ENCODE measurements at regions not wholly inside any gene's neighbourhood (a gene's known extent, or its start where the extent isn't known, plus 50 kb on each side); places are given as distances from the start of the nearest gene placed in this dataset.
A peak's percentile ranks its signal among the peaks of the same experiment; 100 is the strongest.
"Not testable (repeated sequence)": the region's sequence is repeated elsewhere in the genome, so short reads cannot be mapped to it uniquely, and the experiment has no call there.

DNA sequence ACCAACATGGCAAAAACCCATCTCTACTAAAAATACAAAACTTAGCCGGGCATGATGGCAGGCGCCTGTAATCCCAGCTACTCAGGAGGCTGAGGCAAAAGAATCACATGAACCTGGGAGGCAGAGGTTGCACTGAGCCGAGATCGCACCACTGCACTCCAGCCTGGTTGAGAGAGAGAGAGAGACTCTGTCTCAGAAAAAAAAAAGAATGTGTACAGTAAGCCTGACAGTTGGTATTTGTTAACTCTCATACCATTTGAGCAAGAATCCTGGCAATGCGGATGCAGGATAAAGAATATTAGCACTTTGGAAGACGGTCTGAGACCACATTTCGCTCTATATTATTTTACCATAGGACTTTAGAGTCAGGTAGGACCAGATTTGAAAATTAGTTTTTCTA lies 140.0 kb upstream of the ZNF648 start:
- H3K27ac ChIP-seq (ENCODE audit: low read depth, low read length); H3K9ac ChIP-seq (ENCODE audit: low read length in 5 of 5); H3K27me3 ChIP-seq (ENCODE audit: control insufficient read depth in 5 of 5, insufficient read depth in 4 of 5, low read length in 5 of 5); H3K4me3 ChIP-seq (ENCODE audit: low read depth in 1 of 5, low read length in 5 of 5); H3K36me3 ChIP-seq (ENCODE audit: control insufficient read depth in 5 of 5, insufficient read depth in 5 of 5, low read length in 5 of 5); H3K9me3 ChIP-seq (ENCODE audit: control insufficient read depth in 5 of 5, low read length in 5 of 5): not testable (repeated sequence)
- H3K4me1 ChIP-seq (ENCODE audit: control insufficient read depth in 5 of 5, insufficient read depth in 5 of 5, low read length in 5 of 5): peaks cover 3 to 51% (median 35%) of the 10 kb centered on the region in 5 donors

DNA sequence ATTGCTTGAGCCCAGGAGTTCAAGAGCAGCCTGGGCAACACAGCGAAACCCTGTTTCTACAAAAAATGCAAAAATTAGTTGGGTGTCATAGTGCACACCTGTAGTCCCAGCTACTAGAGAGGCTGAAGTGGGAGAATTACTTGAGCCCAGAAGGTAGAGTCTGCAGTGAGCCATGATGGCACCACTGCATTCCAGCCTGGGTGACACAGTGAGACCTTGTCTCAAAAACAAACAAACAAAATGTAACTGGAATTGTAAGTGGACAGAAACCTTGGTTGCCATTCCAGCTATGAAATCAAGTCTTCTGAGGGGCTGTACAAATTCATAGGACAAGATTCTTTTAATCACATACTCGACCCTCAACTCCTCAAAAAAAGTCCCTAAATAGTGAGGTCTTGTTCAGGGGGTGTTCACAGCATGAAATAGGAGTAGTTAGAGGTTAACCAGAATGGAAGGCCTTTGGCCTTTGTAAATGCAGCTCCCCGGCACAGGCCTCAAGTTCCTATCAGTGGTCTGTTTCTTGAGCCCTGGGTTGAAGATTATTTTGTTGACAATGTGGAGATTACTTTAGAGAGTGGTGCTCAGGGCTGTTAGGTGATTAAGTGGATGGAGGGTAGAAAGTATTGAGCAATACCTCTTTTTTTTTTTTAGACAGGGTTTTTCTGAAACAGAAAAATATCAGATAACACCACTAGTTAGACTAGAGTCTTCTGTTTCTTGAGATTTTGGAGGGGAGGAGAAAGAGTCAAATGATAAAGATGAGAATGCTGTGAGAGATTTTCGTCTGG lies 138.7 kb upstream of the ZNF648 start:
- Histone ChIP-seq H3K4me1 (ENCODE audit: control insufficient read depth in 5 of 5, insufficient read depth in 5 of 5, low read length in 5 of 5) (peaks cover 0 to 38% (median 27%) of the 10 kb centered on the region in 5 donors), H3K27me3 (ENCODE audit: control insufficient read depth in 5 of 5, insufficient read depth in 4 of 5, low read length in 5 of 5) (no peaks in the 10 kb centered on the region), H3K27ac (ENCODE audit: low read depth, low read length) (no peak overlapping the region)

DNA sequence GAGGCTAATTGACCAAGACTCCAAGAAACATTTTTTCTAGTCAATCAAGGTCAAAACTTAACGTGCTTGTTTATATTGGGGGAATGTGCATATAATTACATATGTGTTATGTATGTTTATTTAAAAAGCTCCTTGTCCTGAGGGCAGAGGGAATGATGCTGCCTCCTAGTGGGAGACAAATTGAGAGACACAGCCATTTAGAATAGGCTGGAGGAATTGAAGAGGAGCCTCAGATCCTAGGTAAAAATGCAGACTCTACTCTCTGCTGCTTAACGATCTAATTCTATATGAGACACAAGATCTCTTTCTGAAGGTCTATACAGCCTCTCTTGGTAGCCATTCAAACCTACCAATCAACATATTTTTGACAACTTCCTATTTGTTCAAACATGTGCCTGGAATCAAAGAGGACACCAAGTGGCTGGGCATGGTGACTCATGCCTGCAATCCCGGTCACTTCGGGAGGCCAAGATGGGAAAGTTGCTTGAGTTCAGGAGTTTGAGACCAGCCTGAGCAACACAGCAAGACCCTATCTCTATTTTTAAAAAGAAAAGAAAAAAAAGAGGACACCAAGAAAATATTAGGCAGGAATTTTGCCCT lies 136.6 kb upstream of the ZNF648 start:
- H3K27me3 ChIP-seq (ENCODE audit: control insufficient read depth in 5 of 5, insufficient read depth in 4 of 5, low read length in 5 of 5): no peaks in the 10 kb centered on the region
- no peak overlapping the region for H3K4me3 ChIP-seq (ENCODE audit: low read depth in 1 of 5, low read length in 5 of 5)
- peaks cover 2 to 48% (median 38%) of the 10 kb centered on the region in 5 donors for H3K4me1 ChIP-seq (ENCODE audit: control insufficient read depth in 5 of 5, insufficient read depth in 5 of 5, low read length in 5 of 5)
- H3K27ac ChIP-seq (ENCODE audit: low read depth, low read length): peak overlapping the region; percentile 11
- H3K36me3 ChIP-seq (ENCODE audit: control insufficient read depth in 5 of 5, insufficient read depth in 5 of 5, low read length in 5 of 5): no peaks in the 10 kb centered on the region
- H3K9ac ChIP-seq (ENCODE audit: low read length in 5 of 5): peak overlapping the region in 1 of 5 donors; percentile 57
- H3K9me3 ChIP-seq (ENCODE audit: control insufficient read depth in 5 of 5, low read length in 5 of 5): no peaks in the 10 kb centered on the region

More for the DNA sequence above, 138.7 kb upstream of the ZNF648 start:
- no peak overlapping the region for H3K9ac ChIP-seq (ENCODE audit: low read length in 5 of 5)
- no peaks in the 10 kb centered on the region for H3K36me3 ChIP-seq (ENCODE audit: control insufficient read depth in 5 of 5, insufficient read depth in 5 of 5, low read length in 5 of 5)
- no peak overlapping the region for H3K4me3 ChIP-seq (ENCODE audit: low read depth in 1 of 5, low read length in 5 of 5)
- H3K9me3 ChIP-seq (ENCODE audit: control insufficient read depth in 5 of 5, low read length in 5 of 5): no peaks in the 10 kb centered on the region

DNA sequence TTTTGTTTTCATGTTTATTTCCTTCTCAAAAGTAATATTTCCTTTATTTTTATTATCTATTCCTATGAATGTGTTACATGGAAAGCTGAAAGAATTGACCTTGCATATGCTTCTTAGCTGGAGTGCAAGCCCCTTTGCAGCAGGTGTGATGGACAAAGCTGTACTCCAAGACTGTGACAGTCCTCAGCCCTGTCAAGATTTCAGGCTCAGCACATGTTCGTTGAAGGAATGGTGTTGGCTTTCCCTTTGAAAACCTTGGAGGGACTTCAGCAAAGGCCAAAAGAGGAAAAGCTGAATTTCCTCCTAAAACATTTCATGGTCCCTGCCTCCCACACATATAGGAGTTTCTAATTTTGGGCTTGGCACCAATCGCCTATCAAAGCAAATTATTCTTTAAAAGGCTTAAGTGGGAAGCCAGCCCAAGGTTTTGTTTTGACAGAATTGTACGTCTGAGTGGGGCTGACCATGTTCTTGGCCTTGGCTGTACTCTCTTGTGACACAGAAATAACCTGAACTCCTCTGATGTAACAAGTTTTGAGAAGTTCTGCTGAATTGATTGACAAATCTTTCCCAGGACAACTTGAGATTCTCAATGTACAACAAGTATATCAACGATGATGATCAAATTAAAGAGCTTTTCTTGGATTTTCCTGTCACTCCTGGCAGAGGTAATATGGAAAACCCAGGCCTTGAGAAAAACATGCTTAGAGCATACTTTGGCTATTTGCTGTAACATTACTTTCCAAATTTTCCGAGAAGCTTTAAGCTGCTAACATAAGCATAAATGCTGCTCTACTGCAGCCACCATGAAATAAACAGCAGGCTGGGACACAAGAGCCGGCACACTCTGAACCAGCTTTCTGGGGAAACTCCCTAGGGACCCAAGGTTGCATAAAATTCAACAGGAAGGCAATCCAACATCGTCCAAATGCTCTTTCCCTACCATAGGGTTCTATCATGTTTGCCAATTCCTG lies 135.7 kb upstream of the ZNF648 start:
- H3K4me3 ChIP-seq (ENCODE audit: low read depth in 1 of 5, low read length in 5 of 5): no peak overlapping the region
- peak overlapping the region; percentile 64 for H3K27ac ChIP-seq (ENCODE audit: low read depth, low read length)
- peak overlapping the region in 1 of 5 donors; percentile 4 for H3K9ac ChIP-seq (ENCODE audit: low read length in 5 of 5)
- no peaks in the 10 kb centered on the region for H3K9me3 ChIP-seq (ENCODE audit: control insufficient read depth in 5 of 5, low read length in 5 of 5)
- peaks cover 2 to 51% (median 36%) of the 10 kb centered on the region in 5 donors for H3K4me1 ChIP-seq (ENCODE audit: control insufficient read depth in 5 of 5, insufficient read depth in 5 of 5, low read length in 5 of 5)
- H3K36me3 ChIP-seq (ENCODE audit: control insufficient read depth in 5 of 5, insufficient read depth in 5 of 5, low read length in 5 of 5): no peaks in the 10 kb centered on the region
- H3K27me3 ChIP-seq (ENCODE audit: control insufficient read depth in 5 of 5, insufficient read depth in 4 of 5, low read length in 5 of 5): no peaks in the 10 kb centered on the region

DNA sequence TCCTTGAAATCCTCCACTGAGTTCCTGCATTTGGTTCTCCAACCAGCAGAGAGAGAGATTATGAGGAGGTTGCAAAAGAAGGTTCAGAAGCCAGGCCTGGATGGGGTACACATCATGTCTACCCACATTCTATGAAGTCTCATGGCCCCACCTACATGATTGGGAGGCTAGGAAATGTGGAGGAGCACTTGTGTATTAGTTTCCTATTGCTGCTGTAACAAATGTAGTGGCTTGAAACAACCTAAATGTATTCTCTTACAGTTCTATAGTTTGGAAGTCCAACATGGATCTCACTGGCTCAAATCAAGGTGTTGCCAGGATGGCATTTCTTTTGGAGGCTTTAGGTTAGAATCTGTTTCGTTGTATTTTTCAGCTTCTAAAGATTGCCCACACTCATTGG lies 134.2 kb upstream of the ZNF648 start:
- Histone ChIP-seq H3K4me1 (ENCODE audit: control insufficient read depth in 5 of 5, insufficient read depth in 5 of 5, low read length in 5 of 5) (peaks cover 2 to 52% (median 39%) of the 10 kb centered on the region in 5 donors), H3K9ac (ENCODE audit: low read length in 5 of 5) (no peak overlapping the region), H3K9me3 (ENCODE audit: control insufficient read depth in 5 of 5, low read length in 5 of 5) (no peaks in the 10 kb centered on the region), H3K27ac (ENCODE audit: low read depth, low read length) (no peak overlapping the region), H3K27me3 (ENCODE audit: control insufficient read depth in 5 of 5, insufficient read depth in 4 of 5, low read length in 5 of 5) (no peaks in the 10 kb centered on the region), H3K4me3 (ENCODE audit: low read depth in 1 of 5, low read length in 5 of 5) (no peak overlapping the region), H3K36me3 (ENCODE audit: control insufficient read depth in 5 of 5, insufficient read depth in 5 of 5, low read length in 5 of 5) (no peaks in the 10 kb centered on the region)

DNA sequence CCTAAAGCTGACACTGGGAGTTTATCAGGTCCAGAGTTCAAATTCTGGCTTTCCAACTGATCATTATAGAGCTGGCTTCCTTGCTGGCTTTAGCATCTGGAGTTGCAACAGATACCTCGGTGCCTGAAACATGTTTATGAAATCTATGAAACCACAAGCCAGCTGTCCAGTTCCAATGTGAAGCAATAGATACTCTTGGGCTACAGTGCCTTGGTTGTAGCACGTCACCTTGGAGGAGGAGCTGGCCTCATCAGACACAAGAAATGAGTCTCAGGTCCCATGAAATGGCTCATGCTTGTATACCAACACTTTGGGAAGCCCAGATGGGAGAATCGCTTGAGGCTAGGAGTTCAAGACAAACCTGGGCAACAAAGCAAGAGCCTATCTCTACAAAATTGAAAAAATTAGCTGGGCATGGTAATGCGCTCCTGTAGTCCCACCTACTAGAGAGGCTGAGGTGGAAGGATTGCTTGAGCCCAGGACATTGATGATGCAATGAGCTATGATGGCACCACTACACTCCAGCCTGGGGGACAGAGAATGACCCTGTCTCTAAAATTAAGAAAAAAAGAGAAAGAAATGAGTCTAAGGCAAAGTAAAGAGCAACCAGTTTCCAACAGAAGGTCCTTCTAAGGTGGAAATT lies 132.5 kb upstream of the ZNF648 start:
- Histone ChIP-seq H3K4me3 (ENCODE audit: low read depth in 1 of 5, low read length in 5 of 5) (no peak overlapping the region), H3K9me3 (ENCODE audit: control insufficient read depth in 5 of 5, low read length in 5 of 5) (no peaks in the 10 kb centered on the region), H3K9ac (ENCODE audit: low read length in 5 of 5) (no peak overlapping the region), H3K4me1 (ENCODE audit: control insufficient read depth in 5 of 5, insufficient read depth in 5 of 5, low read length in 5 of 5) (peaks cover 2 to 52% (median 39%) of the 10 kb centered on the region in 5 donors), H3K27ac (ENCODE audit: low read depth, low read length) (peak overlapping the region; percentile 38), H3K27me3 (ENCODE audit: control insufficient read depth in 5 of 5, insufficient read depth in 4 of 5, low read length in 5 of 5) (no peaks in the 10 kb centered on the region), H3K36me3 (ENCODE audit: control insufficient read depth in 5 of 5, insufficient read depth in 5 of 5, low read length in 5 of 5) (no peaks in the 10 kb centered on the region)

DNA sequence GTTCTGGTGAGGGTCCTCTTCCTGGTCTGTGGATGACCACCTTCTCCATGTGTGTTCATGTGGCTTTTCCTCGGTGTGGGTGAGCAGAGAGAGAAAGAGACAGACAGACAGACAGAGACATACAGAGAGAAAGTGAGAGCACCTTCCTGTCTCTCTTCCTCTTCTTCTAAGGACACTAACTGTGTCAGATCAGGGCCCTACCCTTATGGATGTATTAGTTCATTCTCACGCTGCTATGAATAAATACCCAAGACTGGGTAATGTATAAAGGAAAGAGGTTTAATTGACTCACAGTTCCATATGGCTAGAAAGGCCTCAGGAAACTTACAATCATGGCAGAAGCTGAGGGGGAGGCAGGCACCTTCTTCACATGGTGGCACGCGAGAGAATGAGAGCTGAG lies 131.5 kb upstream of the ZNF648 start:
- Histone ChIP-seq H3K27ac (ENCODE audit: low read depth, low read length) (no peak overlapping the region), H3K4me3 (ENCODE audit: low read depth in 1 of 5, low read length in 5 of 5) (no peak overlapping the region), H3K4me1 (ENCODE audit: control insufficient read depth in 5 of 5, insufficient read depth in 5 of 5, low read length in 5 of 5) (peaks cover 2 to 46% (median 35%) of the 10 kb centered on the region in 5 donors), H3K9me3 (ENCODE audit: control insufficient read depth in 5 of 5, low read length in 5 of 5) (no peaks in the 10 kb centered on the region), H3K27me3 (ENCODE audit: control insufficient read depth in 5 of 5, insufficient read depth in 4 of 5, low read length in 5 of 5) (no peaks in the 10 kb centered on the region), H3K9ac (ENCODE audit: low read length in 5 of 5) (no peak overlapping the region), H3K36me3 (ENCODE audit: control insufficient read depth in 5 of 5, insufficient read depth in 5 of 5, low read length in 5 of 5) (no peaks in the 10 kb centered on the region)

DNA sequence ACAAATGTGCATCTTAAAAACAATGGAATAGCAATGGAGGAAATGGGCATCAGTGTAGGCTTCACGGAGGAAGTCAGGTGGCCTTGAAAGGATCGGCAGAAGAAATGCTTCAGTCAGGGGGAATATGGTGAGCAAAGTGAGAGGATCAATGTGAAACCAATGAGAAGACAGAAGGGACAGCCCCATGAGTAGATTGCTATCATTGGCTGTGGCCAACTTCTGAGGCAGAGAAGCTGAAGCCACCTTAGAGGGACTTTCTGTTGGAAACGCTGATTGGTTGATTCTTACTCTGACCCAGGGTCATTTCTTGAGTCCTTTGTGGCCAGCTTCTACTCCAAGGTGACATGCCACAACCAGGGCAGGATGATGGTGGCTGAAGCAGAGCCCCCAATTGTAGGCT lies 130.7 kb upstream of the ZNF648 start:
- Histone ChIP-seq H3K27me3 (ENCODE audit: control insufficient read depth in 5 of 5, insufficient read depth in 4 of 5, low read length in 5 of 5) (no peaks in the 10 kb centered on the region), H3K4me1 (ENCODE audit: control insufficient read depth in 5 of 5, insufficient read depth in 5 of 5, low read length in 5 of 5) (peaks cover 2 to 39% (median 27%) of the 10 kb centered on the region in 5 donors), H3K36me3 (ENCODE audit: control insufficient read depth in 5 of 5, insufficient read depth in 5 of 5, low read length in 5 of 5) (no peaks in the 10 kb centered on the region), H3K9ac (ENCODE audit: low read length in 5 of 5) (no peak overlapping the region), H3K27ac (ENCODE audit: low read depth, low read length) (no peak overlapping the region), H3K4me3 (ENCODE audit: low read depth in 1 of 5, low read length in 5 of 5) (no peak overlapping the region), H3K9me3 (ENCODE audit: control insufficient read depth in 5 of 5, low read length in 5 of 5) (no peaks in the 10 kb centered on the region)

DNA sequence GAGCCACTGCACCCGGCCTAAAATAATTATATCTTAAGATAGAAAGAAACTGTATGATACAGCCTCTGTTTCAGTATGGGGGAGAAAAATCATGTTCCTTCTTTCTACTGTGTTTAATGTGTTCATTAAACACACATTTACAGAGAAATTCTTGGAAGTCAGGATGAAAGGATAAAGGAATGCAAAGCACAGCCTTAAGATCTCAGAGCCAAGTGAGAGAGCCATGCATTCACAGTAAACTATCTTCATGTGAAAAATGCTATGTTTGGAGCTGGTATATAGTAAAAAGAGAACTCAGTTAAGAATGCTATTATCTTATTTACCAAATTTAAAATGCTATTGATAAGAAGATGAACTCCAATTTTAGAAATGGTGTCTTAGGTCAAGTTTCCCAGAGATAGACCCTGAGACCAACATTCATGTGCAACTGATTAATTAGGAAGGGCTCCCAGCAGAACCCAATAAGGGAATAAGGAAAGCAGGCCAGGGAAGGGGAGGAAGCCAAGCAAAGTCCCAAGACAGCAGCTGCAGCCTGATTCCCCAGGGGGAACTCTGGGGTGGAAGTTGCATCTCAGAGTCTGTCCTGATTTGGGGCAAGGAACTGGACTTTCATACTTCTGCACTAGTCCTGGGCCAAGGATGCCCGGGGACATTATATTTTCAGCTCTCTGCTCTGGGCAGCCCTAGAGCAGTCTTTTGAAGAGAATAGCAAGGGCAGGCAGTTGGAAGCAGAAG lies 130.0 kb upstream of the ZNF648 start:
- H3K9ac ChIP-seq (ENCODE audit: low read length in 5 of 5): no peak overlapping the region
- H3K36me3 ChIP-seq (ENCODE audit: control insufficient read depth in 5 of 5, insufficient read depth in 5 of 5, low read length in 5 of 5): no peaks in the 10 kb centered on the region
- H3K27me3 ChIP-seq (ENCODE audit: control insufficient read depth in 5 of 5, insufficient read depth in 4 of 5, low read length in 5 of 5): no peaks in the 10 kb centered on the region
- no peaks in the 10 kb centered on the region for H3K9me3 ChIP-seq (ENCODE audit: control insufficient read depth in 5 of 5, low read length in 5 of 5)
- H3K4me3 ChIP-seq (ENCODE audit: low read depth in 1 of 5, low read length in 5 of 5): no peak overlapping the region
- H3K4me1 ChIP-seq (ENCODE audit: control insufficient read depth in 5 of 5, insufficient read depth in 5 of 5, low read length in 5 of 5): peaks cover 2 to 32% (median 21%) of the 10 kb centered on the region in 5 donors
- no peak overlapping the region for H3K27ac ChIP-seq (ENCODE audit: low read depth, low read length)

Measured in subcutaneous abdominal adipose tissue (tissue), 5 donors.